ENCODE measurements at regions not wholly inside any gene's neighbourhood (a gene's known extent, or its start where the extent isn't known, plus 50 kb on each side); places are given as distances from the start of the nearest gene placed in this dataset.

- DNase-seq = peak; percentile 57
Measured at GRCh38 chr3:72487078-72487765, 361.0 kb downstream of the SHQ1 start.

- no peak for DNase-seq
Measured at GRCh38 chr3:72485641-72486040, 362.6 kb downstream of the SHQ1 start.

GRCh38 chr3:72483554-72484104 lies 364.6 kb downstream of the SHQ1 start:
- no peak for DNase-seq

GRCh38 chr3:72482589-72483321 lies 365.5 kb downstream of the SHQ1 start:
- DNase-seq = peak; percentile 91

- DNase-seq = no peak
Measured at GRCh38 chr3:72481542-72481941, 366.7 kb downstream of the SHQ1 start.

GRCh38 chr3:72480366-72480765 lies 367.9 kb downstream of the SHQ1 start:
- DNase-seq = no peak

- no peak for DNase-seq
Measured at GRCh38 chr3:72479651-72480215, 368.5 kb downstream of the SHQ1 start.

- no peak for DNase-seq
Measured at GRCh38 chr3:72476139-72476483, 372.1 kb downstream of the SHQ1 start.

GRCh38 chr3:72475258-72476138 lies 372.7 kb downstream of the SHQ1 start:
- DNase-seq = peak; percentile 51

- DNase-seq = no peak
Measured at GRCh38 chr3:72474775-72475174, 373.5 kb downstream of the SHQ1 start.

GRCh38 chr3:72473156-72473555 lies 375.1 kb downstream of the SHQ1 start:
- peak; percentile 39 for DNase-seq

- no peak for DNase-seq
Measured at GRCh38 chr3:72470904-72471417, 377.3 kb downstream of the SHQ1 start.

GRCh38 chr3:72465853-72466252 lies 382.4 kb downstream of the SHQ1 start:
- no peak for DNase-seq

GRCh38 chr3:72463083-72463482 lies 385.2 kb downstream of the SHQ1 start:
- no peak for DNase-seq

GRCh38 chr3:72462595-72463011 lies 385.6 kb downstream of the SHQ1 start:
- DNase-seq = no peak

- no peak for DNase-seq
Measured at GRCh38 chr3:72461787-72462186, 386.5 kb downstream of the SHQ1 start.

GRCh38 chr3:72460205-72461174 lies 387.8 kb downstream of the SHQ1 start:
- no peak for DNase-seq

- DNase-seq = no peak
Measured at GRCh38 chr3:72459588-72459987, 388.7 kb downstream of the SHQ1 start.

- no peak for DNase-seq
Measured at GRCh38 chr3:72458375-72458774, 389.9 kb downstream of the SHQ1 start.

GRCh38 chr3:72454441-72454840 lies 393.8 kb downstream of the SHQ1 start:
- DNase-seq = no peak

- DNase-seq = no peak
Measured at GRCh38 chr3:72453706-72454105, 394.5 kb downstream of the SHQ1 start.
